Skin epidermis (tissue), 12 donors: ENCODE measurements at regions not wholly inside any gene's neighbourhood (a gene's known extent, or its start where the extent isn't known, plus 50 kb on each side); places are given as distances from the start of the nearest gene placed in this dataset.

Source experiments
- H3K27ac ChIP-seq, 21 experiments: fragments of 200-600 bp; sonication (generic) in 11 of 21; one replicate each; pipeline ENCODE4 v1.5.0; 2020; ENCODE audit warnings: mild to moderate bottlenecking in 3 of 21, inconsistent platforms in 2 of 21, moderate library complexity in 2 of 21
- H3K4me3 ChIP-seq, 7 experiments: fragments of 200-600 bp; sonication (generic) in 2 of 7; one replicate each; pipeline ENCODE4 v1.5.0; 2020; ENCODE audit warnings: inconsistent platforms in 2 of 7, mild to moderate bottlenecking in 2 of 7, moderate library complexity in 1 of 7

GRCh38 chr5:2207416-2208238 lies 324.9 kb upstream of the IRX4 start:
- H3K4me3 ChIP-seq = no peak overlapping the region
- no peak overlapping the region for H3K27ac ChIP-seq

GRCh38 chr5:2207109-2207399 lies 324.3 kb upstream of the IRX4 start:
- H3K4me3 ChIP-seq = no peak overlapping the region
- H3K27ac ChIP-seq = no peak overlapping the region

- Histone ChIP-seq H3K4me3 (no peak overlapping the region), H3K27ac (no peak overlapping the region)
These were observed 323.8 kb upstream of the IRX4 start for GRCh38 chr5:2206293-2207108.

GRCh38 chr5:2205596-2206226 lies 323.0 kb upstream of the IRX4 start:
- Histone ChIP-seq H3K4me3 (no peak overlapping the region), H3K27ac (no peak overlapping the region)

- H3K27ac ChIP-seq = no peak overlapping the region
- H3K4me3 ChIP-seq = no peak overlapping the region
These were observed 322.5 kb upstream of the IRX4 start for GRCh38 chr5:2205185-2205585.

- Histone ChIP-seq H3K4me3 (no peak overlapping the region), H3K27ac (no peak overlapping the region)
These were observed 321.9 kb upstream of the IRX4 start for GRCh38 chr5:2204366-2205184.

- no peak overlapping the region for H3K27ac ChIP-seq
- H3K4me3 ChIP-seq = no peak overlapping the region
These were observed 321.0 kb upstream of the IRX4 start for GRCh38 chr5:2203774-2204173.

GRCh38 chr5:2201832-2202231 lies 319.1 kb upstream of the IRX4 start:
- H3K4me3 ChIP-seq = no peak overlapping the region
- H3K27ac ChIP-seq = no peak overlapping the region

- Histone ChIP-seq H3K4me3 (no peak overlapping the region), H3K27ac (no peak overlapping the region)
These were observed 318.7 kb upstream of the IRX4 start for GRCh38 chr5:2201421-2201820.

GRCh38 chr5:2201011-2201410 lies 318.3 kb upstream of the IRX4 start:
- no peak overlapping the region for H3K4me3 ChIP-seq
- H3K27ac ChIP-seq = peak overlapping the region in 1 of 21 experiments; percentile 4

- Histone ChIP-seq H3K4me3 (no peak overlapping the region), H3K27ac (peak overlapping the region in 1 of 21 experiments; percentile 4)
These were observed 317.7 kb upstream of the IRX4 start for GRCh38 chr5:2200261-2200950.

- no peak overlapping the region for H3K4me3 ChIP-seq
These were observed 317.0 kb upstream of the IRX4 start for GRCh38 chr5:2199697-2200096.

GRCh38 chr5:2196989-2197619 lies 314.4 kb upstream of the IRX4 start:
- no peak overlapping the region for H3K4me3 ChIP-seq

More at GRCh38 chr5:2199697-2200096, 317.0 kb upstream of the IRX4 start:
- H3K27ac ChIP-seq = no peak overlapping the region

GRCh38 chr5:2196416-2196815 lies 313.7 kb upstream of the IRX4 start:
- H3K4me3 ChIP-seq = no peak overlapping the region
- no peak overlapping the region for H3K27ac ChIP-seq

More at GRCh38 chr5:2196989-2197619, 314.4 kb upstream of the IRX4 start:
- no peak overlapping the region for H3K27ac ChIP-seq

GRCh38 chr5:2194949-2195348 lies 312.2 kb upstream of the IRX4 start:
- H3K27ac ChIP-seq = no peak overlapping the region

GRCh38 chr5:2194236-2194555 lies 311.5 kb upstream of the IRX4 start:
- Histone ChIP-seq H3K4me3 (no peak overlapping the region), H3K27ac (no peak overlapping the region)

More at GRCh38 chr5:2194949-2195348, 312.2 kb upstream of the IRX4 start:
- H3K4me3 ChIP-seq = no peak overlapping the region

GRCh38 chr5:2193542-2194235 lies 311.0 kb upstream of the IRX4 start:
- no peak overlapping the region for H3K4me3 ChIP-seq
- H3K27ac ChIP-seq = no peak overlapping the region

GRCh38 chr5:2193142-2193541 lies 310.4 kb upstream of the IRX4 start:
- no peak overlapping the region for H3K4me3 ChIP-seq
- no peak overlapping the region for H3K27ac ChIP-seq
